ENCODE measurements at regions not wholly inside any gene's neighbourhood (a gene's known extent, or its start where the extent isn't known, plus 50 kb on each side); places are given as distances from the start of the nearest gene placed in this dataset.
"Not testable (repeated sequence)": the region's sequence is repeated elsewhere in the genome, so short reads cannot be mapped to it uniquely, and the experiment has no call there.

DNA sequence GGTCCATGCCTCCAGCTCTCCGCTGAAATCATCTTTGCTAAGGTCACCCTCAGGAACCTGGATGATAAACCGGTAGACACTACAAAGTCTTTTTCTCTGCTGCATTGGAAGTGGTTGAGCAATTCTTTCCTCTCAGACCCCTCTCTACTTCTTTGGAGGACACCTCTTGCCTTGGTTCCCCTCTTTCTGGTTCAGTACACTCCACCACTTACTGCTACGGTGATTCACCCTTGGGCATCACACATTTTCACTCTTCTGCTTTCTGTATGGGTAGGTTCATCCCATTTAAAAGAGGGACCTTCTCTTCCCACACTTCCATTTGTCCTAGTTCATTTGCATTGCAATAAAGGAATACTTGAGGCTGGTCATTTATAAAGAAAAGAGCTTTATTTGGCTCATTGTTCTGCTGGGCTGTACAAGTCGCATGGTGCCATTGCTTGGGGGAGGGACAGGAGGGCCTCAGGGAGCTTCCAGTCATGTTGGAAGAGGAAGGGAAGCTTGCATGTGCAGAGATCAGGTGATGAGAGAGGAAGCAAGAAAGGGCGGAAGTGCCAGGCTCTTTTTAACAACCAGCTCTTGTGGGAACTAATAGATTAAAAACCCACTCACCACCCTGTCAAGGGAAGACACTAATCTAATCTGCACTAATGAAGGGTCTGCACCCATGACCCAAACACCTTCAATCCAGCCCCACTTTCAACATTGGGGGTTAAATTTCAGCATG lies 149.7 kb upstream of the TMEM170B start:
- DNase-seq (ENCODE audit: low read depth in 4 of 4, low spot score in 3 of 4) = no peak

DNA sequence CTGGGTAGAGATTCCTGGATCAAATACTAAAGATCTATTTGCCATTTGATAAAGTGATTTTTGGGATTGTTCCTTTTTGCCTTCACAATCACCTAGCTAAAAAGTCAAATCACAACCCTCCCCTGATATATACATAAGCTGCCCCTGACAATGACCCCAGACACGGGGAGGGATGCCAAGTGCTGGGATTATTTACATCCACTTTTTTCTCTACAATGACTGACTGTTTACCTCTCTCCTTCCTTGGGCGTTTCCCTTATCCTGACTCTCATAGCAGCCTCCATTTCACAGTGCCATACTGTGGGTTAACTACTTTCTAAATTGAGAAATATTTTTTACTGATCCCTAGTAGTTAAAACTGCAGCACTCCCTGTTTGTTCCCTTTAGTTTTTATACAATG lies 150.8 kb upstream of the TMEM170B start:
- no peak for DNase-seq (ENCODE audit: low read depth in 4 of 4, low spot score in 3 of 4)

DNA sequence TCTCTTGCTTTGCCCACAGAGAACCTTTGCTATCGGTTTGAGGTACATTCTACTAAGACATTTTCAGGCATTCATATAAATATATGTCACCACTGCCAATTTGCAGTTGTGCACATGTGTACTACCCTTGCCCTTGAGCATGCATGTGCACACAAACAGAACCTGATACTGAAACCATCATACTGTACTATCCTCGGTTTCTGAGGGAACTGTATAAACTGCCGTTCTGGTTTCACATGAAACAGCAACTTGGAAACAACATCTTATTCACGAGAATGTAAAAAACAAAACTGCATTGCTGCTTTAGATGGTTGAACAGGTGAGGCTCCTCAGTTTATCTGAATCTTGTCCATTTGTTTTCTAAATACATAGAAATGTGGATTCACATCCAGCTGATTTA lies 151.2 kb upstream of the TMEM170B start:
- no peak for DNase-seq (ENCODE audit: low read depth in 4 of 4, low spot score in 3 of 4)

DNA sequence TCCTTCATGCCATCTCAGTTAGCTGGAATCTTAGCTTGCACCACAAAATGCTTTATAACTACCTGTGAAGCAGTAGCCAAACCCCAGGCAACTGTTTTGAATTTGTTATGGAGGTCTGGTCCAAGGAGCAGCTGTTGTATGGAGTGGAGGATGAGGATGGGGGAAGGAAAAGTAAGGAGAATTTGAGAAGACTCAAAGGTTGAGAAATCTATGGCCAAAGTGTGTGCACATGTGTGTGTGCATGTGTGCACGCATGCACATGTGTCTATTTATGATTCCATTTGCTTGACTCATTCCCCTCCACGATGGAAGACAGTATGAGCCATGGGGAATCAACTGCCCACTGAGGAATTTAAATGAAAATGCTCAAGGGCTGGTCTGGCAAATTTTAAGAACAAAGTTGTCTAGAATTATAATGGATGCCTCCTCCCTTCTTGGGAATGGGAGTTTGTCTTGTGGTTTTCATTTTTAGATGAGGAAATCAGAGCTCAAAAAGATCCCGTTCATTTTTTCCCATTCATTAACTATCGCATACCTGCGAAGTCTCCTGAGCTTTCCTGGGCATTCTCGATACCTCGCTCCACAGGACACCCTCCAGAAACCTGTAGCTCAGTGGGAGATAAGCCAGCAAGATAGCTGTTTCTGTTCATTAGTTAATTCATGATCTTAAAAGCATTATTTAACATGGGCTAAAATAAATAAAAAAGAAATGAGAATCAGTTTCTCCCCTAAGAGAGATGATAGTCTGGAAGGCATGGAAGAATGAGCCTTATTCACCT lies 152.3 kb upstream of the NEDD9 start:
- no peak for DNase-seq (ENCODE audit: low read depth in 4 of 4, low spot score in 3 of 4)

DNA sequence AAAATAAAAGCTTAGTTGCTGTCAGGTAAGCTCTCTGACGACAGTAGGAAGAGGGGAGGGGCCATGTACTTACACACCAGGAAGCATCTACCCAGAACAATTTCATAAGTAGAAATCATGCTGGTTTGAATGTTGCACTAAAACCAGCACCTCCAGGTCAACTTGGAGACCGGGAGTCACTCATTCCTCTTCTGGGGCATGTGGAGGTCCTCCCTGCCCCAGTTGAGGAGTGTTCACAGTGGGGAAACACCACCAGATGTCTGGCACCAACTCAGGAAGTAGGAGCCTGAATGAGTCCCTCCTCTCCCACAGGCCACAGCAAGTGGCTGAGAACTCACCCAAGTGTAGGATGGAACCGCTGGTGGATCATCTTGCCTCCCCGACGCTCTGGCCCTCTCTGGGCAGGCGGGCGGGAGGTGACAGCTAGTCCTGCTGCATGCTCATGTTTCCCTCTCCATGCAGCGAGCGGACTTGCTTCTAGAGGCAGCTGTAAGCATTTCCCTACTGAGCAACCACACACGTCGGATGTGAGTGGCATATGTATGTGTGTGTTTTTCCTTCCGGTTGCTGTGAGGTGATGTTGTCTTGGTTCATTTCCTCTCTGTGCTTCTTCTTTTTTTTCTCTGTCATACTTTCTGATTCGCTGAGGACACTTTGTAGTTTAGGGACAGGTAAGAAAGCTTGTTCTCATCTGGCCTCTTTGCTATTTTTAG lies 149.5 kb upstream of the NEDD9 start:
- DNase-seq (ENCODE audit: low read depth in 4 of 4, low spot score in 3 of 4) = no peak

DNA sequence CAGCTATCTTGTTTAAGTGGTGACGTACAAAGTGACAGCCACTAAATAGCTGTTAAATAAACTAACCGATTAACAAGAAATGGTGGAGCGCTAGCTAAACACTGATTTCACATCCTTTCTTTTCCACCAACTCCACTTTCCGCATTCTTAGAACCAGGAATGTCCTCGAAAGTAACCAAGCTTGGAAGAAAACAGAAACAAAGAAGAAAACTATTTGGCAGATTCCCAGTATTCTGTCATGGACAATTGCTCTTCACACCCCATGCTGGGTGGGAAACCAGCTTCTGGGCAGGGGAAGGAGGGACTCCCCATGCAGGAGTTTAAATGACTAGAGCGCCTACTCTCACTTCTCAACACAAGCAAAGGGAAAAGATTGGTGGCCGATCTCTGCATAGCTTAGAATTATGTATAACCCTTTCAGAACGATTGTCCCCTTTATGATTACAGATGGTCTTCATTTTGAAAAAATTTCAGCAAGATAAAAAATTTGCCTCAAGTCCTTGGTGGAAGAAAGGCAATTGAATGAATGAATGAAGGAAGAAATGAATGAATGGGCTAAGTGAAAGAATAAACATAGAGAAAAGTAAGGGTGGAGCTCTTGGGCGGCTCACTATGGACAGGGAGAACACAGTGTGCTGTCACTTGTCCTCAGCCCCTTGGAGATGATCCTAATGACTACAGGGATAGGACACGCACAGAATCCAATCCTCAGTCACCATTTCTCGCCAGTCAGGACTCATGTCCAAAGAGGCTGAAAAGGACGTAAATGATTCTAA lies 148.7 kb upstream of the NEDD9 start:
- no peak for DNase-seq (ENCODE audit: low read depth in 4 of 4, low spot score in 3 of 4)

DNA sequence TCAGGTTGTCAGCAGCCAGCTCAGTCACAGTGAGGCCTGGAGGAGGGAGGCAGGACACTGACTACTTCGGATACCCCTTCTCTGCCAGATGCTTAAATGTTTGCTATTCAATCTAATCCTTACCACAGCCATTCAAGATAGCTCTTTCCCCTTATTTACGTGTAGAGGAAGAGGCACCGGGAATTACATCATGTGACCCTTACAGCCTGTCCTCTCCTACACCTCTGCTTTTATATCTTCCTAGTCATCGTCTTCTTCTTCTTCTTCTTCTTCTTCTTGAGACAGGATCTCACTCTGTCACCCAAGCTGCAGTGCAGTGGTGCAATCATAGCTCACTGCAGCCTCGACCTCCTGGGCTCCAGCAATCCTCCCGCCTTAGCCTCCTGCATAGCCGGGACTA lies 148.1 kb upstream of the NEDD9 start:
- no peak for DNase-seq (ENCODE audit: low read depth in 4 of 4, low spot score in 3 of 4)

DNA sequence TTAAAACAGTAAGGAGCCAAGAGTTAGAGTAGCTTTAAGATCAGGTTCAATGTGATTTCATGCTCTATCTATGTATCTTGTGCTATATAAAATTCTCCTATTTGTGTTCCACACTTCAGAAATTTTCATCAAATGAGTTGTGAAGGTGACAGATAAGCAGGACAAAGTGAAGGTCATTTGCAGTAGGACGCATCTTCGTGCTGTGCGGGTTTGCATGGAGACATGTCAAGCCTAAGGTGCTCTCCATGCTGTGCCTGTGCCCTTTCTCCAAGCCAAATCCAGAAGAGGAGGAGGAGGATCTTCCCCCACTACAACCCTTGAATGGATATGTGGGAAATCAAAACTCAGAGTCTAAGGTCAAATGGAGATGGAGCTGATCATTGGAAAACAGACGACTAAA lies 147.3 kb upstream of the NEDD9 start:
- DNase-seq (ENCODE audit: low read depth in 4 of 4, low spot score in 3 of 4) = no peak

DNA sequence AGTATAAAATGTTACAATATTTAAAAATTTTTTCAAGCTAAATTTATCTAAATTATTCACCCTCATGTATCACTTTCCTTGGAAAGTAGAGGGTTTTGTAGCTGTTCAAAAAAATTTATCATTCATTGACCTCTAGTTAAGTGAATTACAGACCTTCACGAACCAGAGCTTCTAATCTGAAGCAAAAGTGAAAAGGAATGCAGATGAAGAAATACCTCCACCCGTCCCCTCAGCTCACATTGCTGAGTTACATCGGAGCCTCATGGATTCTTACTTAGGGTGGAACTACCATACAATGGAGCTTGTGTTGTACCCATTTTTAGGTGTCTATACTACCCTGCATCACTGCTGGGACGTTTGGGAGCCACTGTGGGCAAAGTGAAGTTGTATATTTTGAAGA lies 146.2 kb upstream of the NEDD9 start:
- no peak for DNase-seq (ENCODE audit: low read depth in 4 of 4, low spot score in 3 of 4)

DNA sequence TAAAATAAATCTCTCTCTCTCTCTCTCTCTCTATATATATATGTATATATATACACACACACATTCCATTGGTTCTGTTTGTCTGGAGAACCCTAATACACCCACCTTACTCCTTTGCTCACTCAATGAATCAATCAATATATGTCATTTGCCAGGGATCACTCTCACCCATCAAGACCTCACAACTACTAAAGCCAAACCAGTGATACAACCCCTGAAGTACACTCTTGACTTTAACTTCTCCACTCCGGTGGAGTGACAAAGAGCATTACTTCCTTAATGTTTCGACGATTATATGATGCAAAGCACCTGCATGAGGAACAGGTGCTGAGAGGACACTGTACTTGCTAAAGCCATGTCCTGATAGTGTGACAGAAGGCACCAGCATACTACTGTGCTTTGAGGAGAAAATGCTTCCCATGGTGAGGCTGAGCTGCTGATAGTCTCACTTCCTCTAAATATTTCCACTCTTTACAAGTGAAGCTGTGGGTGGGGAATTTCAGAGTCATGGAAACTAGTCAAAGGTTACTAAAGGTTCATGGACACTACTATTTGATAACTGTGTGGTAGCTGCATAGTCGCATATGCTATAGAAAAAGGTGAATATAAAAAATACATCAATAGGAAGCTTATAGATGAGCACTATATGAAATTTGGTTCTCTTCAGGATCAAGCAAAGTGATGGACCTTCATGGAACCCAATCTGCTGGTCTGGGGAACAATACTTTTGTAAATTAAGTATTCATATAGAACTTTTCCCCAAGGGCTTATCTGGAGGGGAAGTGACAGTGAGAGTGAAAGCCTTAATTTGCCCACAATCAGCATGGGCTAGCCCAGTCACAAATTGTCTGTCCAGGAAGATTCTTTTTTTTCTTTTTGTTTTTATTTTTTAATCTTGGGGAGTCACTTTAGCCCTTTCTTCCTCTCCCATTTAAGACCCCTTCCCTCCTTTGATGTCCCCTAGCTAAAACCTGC lies 141.9 kb upstream of the NEDD9 start:
- no peak for DNase-seq (ENCODE audit: low read depth in 4 of 4, low spot score in 3 of 4)

DNA sequence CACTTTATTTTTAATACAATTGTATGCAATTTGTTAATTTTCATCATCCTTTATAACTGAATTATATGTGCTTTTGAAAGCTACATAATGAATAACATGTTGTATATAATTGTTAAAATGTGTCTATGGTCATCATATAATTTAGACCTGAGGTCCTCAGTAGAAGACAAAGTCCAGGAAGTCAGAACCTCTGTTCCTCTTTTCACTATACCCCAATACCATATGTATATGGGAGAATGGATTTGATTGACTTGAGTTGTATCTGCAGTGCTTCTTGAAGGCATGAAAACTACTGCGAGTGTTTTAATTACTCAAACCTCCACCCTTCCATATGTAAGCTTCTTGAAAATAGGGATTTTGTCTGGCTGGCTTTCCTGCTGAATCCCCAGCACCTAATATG lies 140.7 kb upstream of the NEDD9 start:
- no peak for DNase-seq (ENCODE audit: low read depth in 4 of 4, low spot score in 3 of 4)

DNA sequence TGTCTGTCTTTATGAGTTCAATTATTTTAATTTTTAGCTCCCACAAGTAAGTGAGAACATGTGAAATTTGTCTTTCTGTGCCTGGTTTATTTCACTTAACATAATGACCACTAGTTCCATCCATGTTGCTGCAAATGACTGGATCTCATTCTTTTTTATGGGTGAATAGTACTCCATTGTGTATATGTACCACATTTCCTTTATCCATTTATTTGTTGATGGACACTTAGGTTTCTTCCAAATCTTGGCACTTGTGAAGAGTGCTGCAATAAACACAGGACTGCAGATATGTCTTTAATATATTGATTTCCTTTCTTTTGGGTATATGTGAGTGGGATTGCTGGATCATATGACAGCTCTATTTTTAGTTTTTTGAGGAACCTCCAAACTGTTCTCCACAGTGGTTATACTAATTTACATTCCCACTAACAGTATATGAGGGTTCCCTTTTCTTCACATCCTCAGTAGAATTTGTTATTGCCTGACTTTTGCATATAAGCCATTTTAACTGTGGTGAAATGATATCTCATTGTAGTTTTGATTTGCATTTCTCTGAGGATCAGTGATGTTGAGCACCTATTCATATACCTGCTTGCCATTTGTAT lies 139.8 kb upstream of the NEDD9 start:
- not testable (repeated sequence) for DNase-seq (ENCODE audit: low read depth in 4 of 4, low spot score in 3 of 4)

DNA sequence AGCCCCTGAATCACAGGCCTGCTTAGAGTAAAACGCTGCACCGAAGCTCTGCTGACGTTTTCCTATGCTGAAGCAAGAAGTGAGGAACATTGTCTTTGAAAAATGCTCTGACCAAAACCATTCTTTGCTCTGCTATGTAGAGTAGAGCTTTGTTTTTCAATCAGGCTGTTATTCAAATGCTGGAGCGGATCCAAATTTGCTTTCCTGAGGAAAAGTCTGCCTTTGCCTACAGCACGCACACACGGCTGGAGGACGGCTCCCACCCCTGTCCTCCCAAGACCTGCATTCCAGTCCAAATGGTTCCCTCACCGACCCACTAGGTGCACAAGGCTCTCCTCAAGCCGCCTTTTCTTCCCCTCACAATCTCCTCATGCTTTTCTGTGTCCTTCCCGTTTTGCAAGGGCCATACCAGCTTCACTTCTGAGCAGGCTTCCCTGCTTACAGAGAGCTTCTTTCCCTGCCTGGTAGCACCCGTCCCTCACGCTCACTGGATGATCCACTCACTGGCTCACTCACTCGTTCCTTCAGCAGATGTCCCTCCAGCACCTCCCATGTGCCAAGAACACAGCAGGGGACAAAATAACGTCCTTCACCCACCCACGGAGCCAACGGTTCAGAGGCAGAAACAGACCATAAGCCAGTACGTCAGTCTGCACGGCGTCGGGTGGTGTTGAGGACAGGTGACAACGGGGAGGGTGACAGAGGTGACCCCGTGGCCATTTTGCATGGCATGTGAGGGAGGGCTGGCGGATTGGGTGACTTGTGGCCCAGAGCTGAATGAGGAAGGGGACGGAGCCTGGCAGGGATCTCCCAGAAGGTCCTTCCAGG lies 137.9 kb upstream of the NEDD9 start:
- no peak for DNase-seq (ENCODE audit: low read depth in 4 of 4, low spot score in 3 of 4)

DNA sequence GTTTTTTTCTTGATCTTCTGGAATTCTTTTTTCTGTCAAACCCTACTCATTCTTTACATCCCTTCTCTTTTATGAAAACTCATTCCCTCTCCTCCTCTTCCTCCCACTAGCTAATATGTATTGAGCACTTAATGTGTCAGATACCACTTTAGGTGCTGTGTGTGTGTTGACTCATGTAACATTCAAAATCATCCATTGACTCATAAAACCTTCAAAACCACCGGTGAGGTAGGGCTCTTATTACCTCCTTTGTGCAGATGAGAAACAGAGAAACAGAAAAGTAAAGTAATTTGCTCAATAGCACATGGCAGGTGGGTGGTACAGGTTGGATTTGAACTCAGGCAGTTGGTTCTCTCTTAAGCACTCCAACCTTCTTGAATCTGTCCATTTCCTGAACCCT lies 136.3 kb upstream of the NEDD9 start:
- DNase-seq (ENCODE audit: low read depth in 4 of 4, low spot score in 3 of 4) = no peak

DNA sequence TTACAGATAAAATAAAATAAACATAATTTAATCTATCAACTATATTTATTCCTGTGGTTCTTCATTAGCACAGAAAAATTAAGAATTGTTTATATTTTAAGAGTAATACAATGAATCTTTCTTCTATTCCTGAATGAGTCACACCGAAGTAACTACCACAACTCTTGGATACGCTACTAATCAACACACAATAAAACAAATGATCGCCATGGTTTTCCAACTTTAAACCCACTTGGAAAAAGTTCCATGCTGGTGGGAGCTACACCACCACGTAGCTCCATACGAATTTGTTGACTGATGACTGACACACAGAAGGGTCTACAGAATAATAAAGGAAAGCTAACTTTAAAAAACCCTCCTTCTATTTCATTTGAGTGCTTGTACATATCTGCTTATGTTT lies 135.8 kb upstream of the NEDD9 start:
- DNase-seq (ENCODE audit: low read depth in 4 of 4, low spot score in 3 of 4) = no peak

DNA sequence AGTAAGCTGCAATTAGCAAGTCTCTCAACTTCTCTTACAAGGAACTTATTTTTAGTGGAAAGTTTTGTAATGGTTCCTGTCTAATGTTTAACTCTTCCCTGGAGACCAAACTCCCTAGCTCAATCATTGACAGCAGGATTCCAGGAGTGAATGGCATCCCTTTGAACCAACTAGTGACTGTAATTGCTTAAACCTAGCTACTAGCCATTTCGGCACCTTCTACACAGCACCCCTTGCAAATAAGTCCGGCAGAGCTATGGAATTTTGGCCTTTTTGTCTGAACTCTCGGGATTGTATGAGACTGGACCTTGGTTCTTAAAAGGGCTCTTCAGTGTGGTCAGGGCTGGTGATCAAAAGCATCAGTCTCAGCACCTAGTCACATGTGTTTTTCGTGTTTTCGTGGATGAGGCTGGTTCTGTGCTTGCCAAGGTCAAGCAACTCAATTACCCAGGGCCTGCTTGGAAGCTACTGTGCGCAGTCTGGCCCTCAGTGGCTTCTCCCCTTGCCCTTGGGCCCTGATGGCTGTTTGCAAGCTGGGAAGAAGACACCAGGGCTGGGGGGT lies 135.3 kb upstream of the NEDD9 start:
- DNase-seq (ENCODE audit: low read depth in 4 of 4, low spot score in 3 of 4) = peak in 3 of 4 donors; percentile 63 to 80 (median 78)

DNA sequence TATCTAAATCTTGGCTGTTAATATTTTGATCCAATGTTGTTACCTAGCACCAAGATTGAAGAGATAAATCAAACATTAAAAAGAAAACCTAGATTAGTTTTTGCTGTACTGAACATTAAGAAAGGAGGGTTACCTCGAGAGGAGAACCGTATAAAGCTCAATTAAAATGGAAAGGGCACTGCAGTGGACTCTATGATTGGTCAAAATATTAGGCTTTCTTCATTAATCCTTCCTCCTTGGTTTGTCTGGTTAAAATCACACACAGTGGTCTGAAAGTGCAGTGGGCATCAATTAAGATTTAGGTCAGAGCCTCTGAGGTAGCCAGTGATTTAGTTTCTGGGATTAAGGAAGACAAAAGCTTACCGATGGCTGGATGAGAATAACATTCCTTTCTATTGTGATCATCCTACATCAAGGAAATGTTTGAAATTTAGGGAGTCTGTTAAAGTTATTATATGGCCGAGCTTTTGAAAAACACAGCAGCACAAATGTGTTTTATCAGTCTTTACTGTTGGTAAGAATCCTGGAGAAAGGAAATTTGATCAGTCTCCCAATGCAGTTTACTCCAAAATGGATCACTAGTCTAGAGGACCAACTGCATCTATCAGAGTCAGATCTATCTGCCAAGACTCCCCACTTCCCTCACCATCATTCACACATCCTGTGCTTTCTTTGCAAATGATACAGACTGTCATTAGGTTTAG lies 134.6 kb upstream of the NEDD9 start:
- DNase-seq (ENCODE audit: low read depth in 4 of 4, low spot score in 3 of 4) = no peak

Data from right renal pelvis (tissue), 4 donors.